ENCODE measurements at regions not wholly inside any gene's neighbourhood (a gene's known extent, or its start where the extent isn't known, plus 50 kb on each side); places are given as distances from the start of the nearest gene placed in this dataset.

- TF ChIP-seq FOXA1 (IDR thresholded peaks at IDR 0.05), result no peak
- TF ChIP-seq RXRA (IDR thresholded peaks at IDR 0.05), result no peak
- no peak for TF ChIP-seq EGR1 (IDR thresholded peaks at IDR 0.05; ENCODE audit: low read depth in 2 of 2)
- TF ChIP-seq, protein P1, sequence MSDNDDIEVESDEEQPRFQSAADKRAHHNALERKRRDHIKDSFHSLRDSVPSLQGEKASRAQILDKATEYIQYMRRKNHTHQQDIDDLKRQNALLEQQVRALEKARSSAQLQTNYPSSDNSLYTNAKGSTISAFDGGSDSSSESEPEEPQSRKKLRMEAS (IDR thresholded peaks at IDR 0.05), result no peak
These were observed 63.5 kb downstream of the UCHL1 start (continued) for GRCh38 chr4:41320278-41320677.

DNA sequence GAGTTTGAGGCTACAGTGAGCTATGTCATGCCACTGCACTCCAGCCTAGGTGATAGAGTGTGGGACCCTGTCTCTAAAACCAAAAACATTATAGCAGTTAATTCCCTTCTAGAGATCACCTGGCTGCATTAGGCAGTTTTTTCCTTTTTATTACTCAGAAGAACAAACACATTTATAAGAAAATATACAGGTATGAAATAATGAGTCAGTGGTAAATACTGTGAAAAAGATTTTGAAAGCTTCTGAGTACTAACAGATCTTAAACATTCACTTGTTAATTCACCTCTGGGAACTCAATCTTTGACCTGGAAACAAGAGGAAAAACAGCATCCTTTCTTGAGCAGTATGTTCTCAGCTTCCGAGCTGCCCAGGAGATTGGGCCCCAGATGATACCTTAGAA, 64.1 kb downstream of the UCHL1 start:
- H3K27me3 ChIP-seq (ENCODE audit: control insufficient read depth in 4 of 4, insufficient read depth in 4 of 4, low read length in 3 of 4), result no peaks in the 10 kb centered on the region
- DNase-seq (ENCODE audit: low spot score), result no peak
- WGBS, result 57% methylated on average over 1 of the region's 1 CpG
- peaks cover 0 to 5% (median under 1%) of the 10 kb centered on the region in 4 donors for H3K4me1 ChIP-seq (ENCODE audit: control insufficient read depth in 4 of 4, insufficient read depth in 4 of 4, low read length in 3 of 4)
- TF ChIP-seq EGR1 (IDR thresholded peaks at IDR 0.05; ENCODE audit: low read depth in 2 of 2) (no peak), RAD21 (IDR thresholded peaks at IDR 0.05) (no peak), JUND (IDR thresholded peaks at IDR 0.05) (no peak), GABPA (IDR thresholded peaks at IDR 0.05 in 1 of 2, conservative IDR thresholded peaks at IDR 0.05 in 1 of 2) (no peak)
- TF ChIP-seq, protein P1 (IDR thresholded peaks at IDR 0.05), result no peak
- no peaks in the 10 kb centered on the region for H3K36me3 ChIP-seq (ENCODE audit: control insufficient read depth in 4 of 4, insufficient read depth in 3 of 4, low read depth in 1 of 4, low read length in 3 of 4)
- H3K9ac ChIP-seq (ENCODE audit: low read depth in 1 of 2, low read length in 2 of 2), result no peak overlapping the region
- no peak overlapping the region for H3K4me3 ChIP-seq (ENCODE audit: low read depth in 1 of 3, low read length in 3 of 3)
- peaks cover 0 to 4% (median 0%) of the 10 kb centered on the region in 4 donors for H3K9me3 ChIP-seq (ENCODE audit: control insufficient read depth in 4 of 4, low read length in 3 of 4)
- no peak overlapping the region for H3K27ac ChIP-seq (ENCODE audit: low read depth in 1 of 2, low read length in 2 of 2)

DNA sequence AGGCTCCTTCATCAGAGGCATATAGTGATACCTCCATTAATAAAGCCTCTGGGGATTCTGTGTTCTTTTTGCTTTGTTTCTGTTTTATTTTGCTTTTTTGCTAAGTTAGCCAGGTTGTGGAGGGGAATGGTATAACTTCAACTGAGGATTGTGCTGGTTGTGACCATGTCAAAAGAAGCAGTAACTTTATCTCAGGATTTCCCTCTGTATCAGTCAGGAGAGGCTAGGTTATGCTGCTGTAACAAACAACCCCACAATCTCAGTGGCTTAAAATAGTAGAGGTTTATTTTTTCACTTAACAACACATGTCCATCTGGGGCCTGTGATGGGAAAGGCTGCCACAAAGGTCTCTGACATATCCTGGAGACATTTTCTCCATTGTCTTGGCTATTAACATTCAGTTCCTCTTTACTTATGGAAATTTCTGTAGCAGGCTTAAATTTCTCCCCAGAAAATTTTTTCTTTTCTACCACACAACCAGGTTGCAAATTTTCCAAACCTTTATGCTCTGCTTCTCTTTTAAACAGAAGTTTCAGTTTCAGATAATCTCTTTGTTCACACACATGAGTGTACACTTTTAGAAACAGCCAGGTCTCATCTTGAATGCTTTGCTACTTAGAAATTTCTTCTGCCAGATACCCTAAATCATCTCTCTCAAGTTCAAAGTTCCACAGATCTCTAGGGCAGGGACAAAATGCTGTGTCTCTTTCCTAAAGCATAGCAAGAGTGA, 64.7 kb downstream of the UCHL1 start:
- Histone ChIP-seq H3K9me3 (ENCODE audit: control insufficient read depth in 4 of 4, low read length in 3 of 4) (peaks cover 0 to 4% (median 0%) of the 10 kb centered on the region in 4 donors), H3K36me3 (ENCODE audit: control insufficient read depth in 4 of 4, insufficient read depth in 3 of 4, low read depth in 1 of 4, low read length in 3 of 4) (no peaks in the 10 kb centered on the region), H3K9ac (ENCODE audit: low read depth in 1 of 2, low read length in 2 of 2) (no peak overlapping the region), H3K4me3 (ENCODE audit: low read depth in 1 of 3, low read length in 3 of 3) (no peak overlapping the region), H3K27ac (ENCODE audit: low read depth in 1 of 2, low read length in 2 of 2) (no peak overlapping the region), H3K4me1 (ENCODE audit: control insufficient read depth in 4 of 4, insufficient read depth in 4 of 4, low read length in 3 of 4) (peaks cover 0 to 5% (median under 1%) of the 10 kb centered on the region in 4 donors), H3K27me3 (ENCODE audit: control insufficient read depth in 4 of 4, insufficient read depth in 4 of 4, low read length in 3 of 4) (no peaks in the 10 kb centered on the region)
- DNase-seq (ENCODE audit: low spot score), result no peak
- no peak for TF ChIP-seq RAD21 (IDR thresholded peaks at IDR 0.05)
- TF ChIP-seq TAF1 (conservative IDR thresholded peaks at IDR 0.05), result no peak
- TF ChIP-seq, protein P2, sequence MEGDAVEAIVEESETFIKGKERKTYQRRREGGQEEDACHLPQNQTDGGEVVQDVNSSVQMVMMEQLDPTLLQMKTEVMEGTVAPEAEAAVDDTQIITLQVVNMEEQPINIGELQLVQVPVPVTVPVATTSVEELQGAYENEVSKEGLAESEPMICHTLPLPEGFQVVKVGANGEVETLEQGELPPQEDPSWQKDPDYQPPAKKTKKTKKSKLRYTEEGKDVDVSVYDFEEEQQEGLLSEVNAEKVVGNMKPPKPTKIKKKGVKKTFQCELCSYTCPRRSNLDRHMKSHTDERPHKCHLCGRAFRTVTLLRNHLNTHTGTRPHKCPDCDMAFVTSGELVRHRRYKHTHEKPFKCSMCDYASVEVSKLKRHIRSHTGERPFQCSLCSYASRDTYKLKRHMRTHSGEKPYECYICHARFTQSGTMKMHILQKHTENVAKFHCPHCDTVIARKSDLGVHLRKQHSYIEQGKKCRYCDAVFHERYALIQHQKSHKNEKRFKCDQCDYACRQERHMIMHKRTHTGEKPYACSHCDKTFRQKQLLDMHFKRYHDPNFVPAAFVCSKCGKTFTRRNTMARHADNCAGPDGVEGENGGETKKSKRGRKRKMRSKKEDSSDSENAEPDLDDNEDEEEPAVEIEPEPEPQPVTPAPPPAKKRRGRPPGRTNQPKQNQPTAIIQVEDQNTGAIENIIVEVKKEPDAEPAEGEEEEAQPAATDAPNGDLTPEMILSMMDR (IDR thresholded peaks at IDR 0.05; ENCODE audit: low read depth, low read length, missing input control), result no peak
- no peak for TF ChIP-seq REST (IDR thresholded peaks at IDR 0.05)
- TF ChIP-seq YY1 (IDR thresholded peaks at IDR 0.05), result no peak
- TF ChIP-seq HNF4A (conservative IDR thresholded peaks at IDR 0.05), result no peak
- no peak for TF ChIP-seq JUND (IDR thresholded peaks at IDR 0.05)
- no peak for TF ChIP-seq NR2F2 (IDR thresholded peaks at IDR 0.05)
- no peak for TF ChIP-seq EGR1 (IDR thresholded peaks at IDR 0.05; ENCODE audit: low read depth in 2 of 2)
- TF ChIP-seq, protein P3, sequence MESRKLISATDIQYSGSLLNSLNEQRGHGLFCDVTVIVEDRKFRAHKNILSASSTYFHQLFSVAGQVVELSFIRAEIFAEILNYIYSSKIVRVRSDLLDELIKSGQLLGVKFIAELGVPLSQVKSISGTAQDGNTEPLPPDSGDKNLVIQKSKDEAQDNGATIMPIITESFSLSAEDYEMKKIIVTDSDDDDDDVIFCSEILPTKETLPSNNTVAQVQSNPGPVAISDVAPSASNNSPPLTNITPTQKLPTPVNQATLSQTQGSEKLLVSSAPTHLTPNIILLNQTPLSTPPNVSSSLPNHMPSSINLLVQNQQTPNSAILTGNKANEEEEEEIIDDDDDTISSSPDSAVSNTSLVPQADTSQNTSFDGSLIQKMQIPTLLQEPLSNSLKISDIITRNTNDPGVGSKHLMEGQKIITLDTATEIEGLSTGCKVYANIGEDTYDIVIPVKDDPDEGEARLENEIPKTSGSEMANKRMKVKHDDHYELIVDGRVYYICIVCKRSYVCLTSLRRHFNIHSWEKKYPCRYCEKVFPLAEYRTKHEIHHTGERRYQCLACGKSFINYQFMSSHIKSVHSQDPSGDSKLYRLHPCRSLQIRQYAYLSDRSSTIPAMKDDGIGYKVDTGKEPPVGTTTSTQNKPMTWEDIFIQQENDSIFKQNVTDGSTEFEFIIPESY (IDR thresholded peaks at IDR 0.05), result no peak
- no peak for TF ChIP-seq FOXA2 (IDR thresholded peaks at IDR 0.05)
- TF ChIP-seq FOXA1 (IDR thresholded peaks at IDR 0.05), result no peak
- TF ChIP-seq, protein P4, sequence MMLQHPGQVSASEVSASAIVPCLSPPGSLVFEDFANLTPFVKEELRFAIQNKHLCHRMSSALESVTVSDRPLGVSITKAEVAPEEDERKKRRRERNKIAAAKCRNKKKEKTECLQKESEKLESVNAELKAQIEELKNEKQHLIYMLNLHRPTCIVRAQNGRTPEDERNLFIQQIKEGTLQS (IDR thresholded peaks at IDR 0.05), result no peak
- no peak for TF ChIP-seq GABPA (IDR thresholded peaks at IDR 0.05 in 1 of 2, conservative IDR thresholded peaks at IDR 0.05 in 1 of 2)
- TF ChIP-seq RXRA (IDR thresholded peaks at IDR 0.05), result no peak
- no peak for TF ChIP-seq SP1 (IDR thresholded peaks at IDR 0.05)
- TF ChIP-seq HNF4G (IDR thresholded peaks at IDR 0.05), result no peak
- TF ChIP-seq, protein P1 (IDR thresholded peaks at IDR 0.05), result no peak
